SH-SY5Y (cell line): ENCODE measurements at regions not wholly inside any gene's neighbourhood (a gene's known extent, or its start where the extent isn't known, plus 50 kb on each side); places are given as distances from the start of the nearest gene placed in this dataset.

ENCODE experiments used
- GATA2 ChIP-seq: IDR thresholded peaks from 2 replicates; pipeline ENCODE4 v1.6.1; 2011; ENCODE audit warnings: mild to moderate bottlenecking, low read depth, low read length
- GATA3 ChIP-seq: IDR thresholded peaks from 2 replicates; pipeline ENCODE4 v1.6.1; 2011; ENCODE audit warnings: low read depth, mild to moderate bottlenecking, low read length, moderate library complexity

DNA sequence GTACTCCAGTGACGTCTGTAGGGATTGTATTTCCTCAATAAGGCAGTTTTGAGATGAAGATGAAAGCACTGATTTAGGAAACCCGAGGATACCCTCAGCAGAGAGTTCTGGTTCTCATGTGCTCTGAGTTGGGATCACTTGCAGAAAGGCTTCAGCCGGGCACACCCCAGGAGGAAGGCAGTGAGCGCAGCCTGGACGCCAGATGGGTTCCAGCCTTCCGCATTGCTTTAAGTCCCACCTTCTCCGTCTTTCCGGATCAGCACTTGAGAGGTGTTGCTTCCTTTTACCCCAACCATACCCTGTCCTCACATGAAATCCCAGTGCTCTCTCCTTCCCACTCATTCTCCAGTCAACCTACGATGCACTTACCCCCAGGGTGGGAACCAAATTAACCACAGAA, 239.5 kb upstream of the CADM1 start:
- TF ChIP-seq GATA2: no peak
- no peak for TF ChIP-seq GATA3
